NCI-H1092 treated with DMSO at 0.1 percent for 48 hours (cell line): ENCODE measurements at regions not wholly inside any gene's neighbourhood (a gene's known extent, or its start where the extent isn't known, plus 50 kb on each side); places are given as distances from the start of the nearest gene placed in this dataset.

Source experiments
- DNase-seq: peaks from one replicate; lab custom pipeline; 2025; lab: John Stamatoyannopoulos, UW

DNA sequence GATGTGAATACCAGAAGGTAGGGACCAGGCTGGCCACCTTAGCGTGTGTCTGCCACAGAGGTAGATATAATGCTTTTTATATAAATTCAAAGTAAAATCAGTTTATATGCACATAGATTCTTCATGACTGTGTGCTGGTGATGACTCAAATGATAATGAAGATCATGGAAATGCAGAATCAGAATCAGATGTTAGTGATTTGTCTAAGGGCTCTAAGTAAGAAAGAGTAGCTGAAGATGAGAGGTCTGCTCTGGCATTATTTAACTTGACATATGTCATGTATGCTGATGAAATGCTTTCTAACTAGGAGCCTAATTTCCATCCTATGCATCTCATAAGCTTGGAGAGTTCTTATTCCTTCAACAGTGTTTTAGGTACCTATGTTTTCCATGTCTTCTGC, 50.3 kb upstream of the DPH6 start:
- DNase-seq, result no peak

DNA sequence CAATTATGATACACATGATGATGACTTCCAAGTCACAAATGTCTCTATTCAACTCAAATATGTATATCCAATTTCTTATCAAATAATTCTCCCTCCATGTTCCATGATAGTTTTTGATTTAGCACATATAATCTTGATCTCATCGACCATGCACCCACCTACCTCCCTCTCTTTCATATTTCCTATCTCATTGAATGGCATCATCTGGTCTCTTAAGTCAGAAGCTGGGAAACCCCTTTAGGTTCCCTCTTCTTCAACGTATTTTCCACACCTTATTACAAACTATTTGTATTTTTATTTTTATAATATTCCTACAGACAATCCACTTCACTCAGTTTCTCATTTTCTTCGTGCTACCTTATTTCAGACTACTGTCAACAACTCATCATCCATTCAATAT, 56.9 kb upstream of the DPH6 start:
- no peak for DNase-seq

DNA sequence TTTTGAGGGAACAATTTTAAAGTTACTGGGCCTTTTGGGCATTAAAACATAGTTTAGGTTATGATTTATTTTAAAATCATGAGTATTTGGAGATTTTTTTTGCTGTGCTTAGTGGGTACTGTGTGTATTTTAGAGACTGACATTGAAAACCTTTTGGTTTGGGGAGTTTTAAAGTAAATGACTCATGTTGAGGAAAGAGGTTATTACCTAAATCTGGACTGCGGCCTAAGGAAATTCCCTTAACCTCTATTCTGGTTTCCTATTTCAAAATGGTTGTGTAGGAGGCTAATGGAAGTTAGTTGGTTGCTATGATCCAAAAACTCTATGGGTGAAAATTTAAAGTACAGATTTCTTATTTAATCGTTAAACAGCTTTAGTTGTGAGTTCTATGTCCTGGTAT, 57.3 kb upstream of the DPH6 start:
- DNase-seq, result no peak

DNA sequence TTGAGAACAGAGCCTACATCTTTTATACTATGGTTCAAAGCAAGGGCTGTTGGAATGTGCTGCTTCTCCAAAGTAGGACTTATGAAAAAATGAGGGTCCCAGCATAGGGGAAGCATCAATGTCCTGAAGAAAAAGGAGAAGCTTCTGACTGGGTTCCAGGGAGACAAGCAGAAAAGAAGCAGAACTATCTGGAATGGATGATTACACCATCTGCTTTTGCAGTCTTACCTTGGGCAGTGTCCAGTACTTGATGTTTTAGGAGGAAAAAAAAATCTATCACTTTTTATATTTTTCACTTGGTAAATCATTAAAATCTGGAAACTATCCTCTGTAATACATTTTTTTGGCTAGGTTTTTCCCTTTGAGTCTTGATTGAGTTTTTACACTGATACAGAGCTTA, 57.9 kb upstream of the DPH6 start:
- no peak for DNase-seq

DNA sequence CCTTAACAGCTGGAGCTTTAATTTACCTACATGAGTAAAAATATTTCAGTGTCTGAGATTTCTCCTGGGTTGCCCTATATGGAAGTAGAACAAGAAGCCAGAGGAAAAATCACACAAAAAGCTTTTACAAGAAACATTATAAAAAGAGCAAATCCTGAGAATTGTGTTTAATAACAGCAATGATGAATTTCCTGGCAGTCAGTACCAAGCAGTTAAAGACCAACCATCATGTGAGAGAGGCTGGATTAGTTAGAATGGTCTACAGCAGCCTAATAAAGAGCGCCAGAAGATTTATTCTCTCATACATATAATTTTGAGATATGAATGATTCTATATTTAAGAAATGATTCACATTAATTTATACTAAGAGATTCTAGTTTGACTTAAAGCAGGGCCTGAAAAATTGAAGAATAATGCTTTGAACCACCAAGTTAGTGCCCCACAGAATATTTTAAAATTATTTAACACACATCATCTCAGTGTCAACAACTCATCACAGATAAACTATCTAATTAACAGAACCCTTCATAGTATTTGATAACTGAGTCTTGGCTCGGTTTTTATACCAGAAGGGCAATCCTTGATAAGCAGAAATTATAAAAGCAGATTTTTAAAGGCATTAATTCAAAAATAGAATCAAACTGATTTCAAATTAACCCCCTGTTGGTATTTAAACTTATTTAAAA, 59.9 kb upstream of the DPH6 start:
- no peak for DNase-seq

DNA sequence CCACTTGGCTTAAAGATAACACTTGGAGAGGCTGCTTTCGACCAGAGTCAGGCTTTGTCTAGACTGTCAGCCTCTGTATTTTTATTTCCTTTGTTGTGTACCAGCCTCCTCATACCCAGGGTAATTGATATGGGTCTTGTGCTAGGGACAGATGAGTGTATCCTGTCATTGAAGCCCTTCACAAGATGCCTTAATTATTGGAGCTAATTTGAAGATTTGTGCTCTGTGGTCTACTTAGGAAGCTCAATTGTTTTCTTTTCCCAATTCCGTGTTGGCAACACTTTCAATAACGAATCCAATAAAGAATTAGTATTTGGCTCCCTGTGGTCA, 60.5 kb upstream of the DPH6 start:
- DNase-seq, result peak; percentile 11

DNA sequence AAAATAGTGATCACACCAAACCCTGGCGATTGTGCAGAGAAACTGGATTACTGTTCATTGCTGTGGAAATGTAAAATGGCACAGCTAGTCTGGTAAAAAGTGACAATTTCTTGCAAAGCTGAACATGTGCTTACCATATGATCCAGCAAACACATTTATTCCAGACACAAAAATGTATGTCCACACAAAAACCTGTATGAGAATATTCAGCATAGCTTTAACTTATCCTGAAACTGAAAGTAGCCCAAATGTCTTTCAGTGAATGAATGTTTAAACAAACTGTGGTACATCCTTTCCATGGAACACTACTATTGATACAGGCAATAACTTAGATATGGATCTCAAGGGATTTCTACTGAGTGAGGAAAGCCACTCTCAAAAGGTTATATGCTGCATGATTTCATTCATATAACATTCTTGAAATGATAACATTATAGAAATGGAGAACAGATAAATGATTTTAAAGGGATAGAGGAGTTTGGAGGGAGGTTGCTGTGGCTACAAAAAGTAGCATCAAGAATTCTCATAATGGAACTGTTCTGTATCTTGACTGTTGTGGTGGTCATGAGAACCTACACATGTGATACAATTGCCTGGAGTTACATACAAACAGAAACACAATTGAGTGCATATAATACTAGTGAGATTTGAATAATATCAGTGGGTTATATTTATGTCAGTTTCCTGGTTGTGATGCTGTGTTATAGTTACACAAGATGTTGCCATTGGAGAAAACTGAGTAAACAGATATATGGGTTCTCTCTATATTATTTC, 70.7 kb upstream of the DPH6 start:
- DNase-seq, result no peak

DNA sequence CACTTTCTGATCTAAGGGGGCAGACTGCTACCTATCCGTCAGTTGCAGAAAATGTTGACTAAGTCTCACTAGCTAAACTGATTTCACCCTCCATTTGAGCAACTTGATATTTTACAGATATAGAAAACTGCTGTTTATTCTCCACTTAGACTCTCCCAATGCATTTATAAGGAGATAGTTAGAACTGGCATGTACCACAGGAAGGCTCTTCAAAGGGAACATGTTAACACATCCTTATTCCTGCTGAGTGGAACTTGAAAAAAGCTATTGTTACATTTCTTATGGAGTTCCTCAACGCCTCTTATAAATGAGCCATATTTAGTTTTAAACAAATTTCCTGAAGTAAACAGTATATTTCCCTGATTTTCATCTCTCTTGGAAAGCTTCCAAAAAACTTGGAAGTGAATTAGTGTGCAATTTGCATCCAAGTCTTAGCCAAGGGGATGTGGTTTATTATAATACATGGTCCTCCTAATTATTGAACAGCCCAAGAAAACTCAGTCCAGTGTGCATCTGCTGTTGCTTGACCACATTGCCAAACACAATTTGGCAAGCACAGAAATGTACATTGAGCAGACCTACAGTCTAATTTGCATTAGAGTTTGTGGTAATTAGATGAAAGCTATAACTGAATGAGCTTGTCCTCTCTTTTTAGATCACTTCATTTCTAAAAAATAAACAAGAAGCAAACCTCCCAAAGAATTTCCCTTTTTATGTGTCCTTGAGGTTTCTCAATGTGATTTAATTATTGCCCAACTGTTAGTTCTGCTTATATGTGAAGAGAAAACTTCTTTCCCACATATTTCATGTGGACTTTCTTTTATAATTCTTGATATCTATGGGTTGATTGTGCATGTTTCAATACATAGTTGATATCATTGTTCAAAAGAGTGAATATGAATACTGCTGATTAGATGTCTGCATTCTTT, 72.6 kb upstream of the DPH6 start:
- no peak for DNase-seq

DNA sequence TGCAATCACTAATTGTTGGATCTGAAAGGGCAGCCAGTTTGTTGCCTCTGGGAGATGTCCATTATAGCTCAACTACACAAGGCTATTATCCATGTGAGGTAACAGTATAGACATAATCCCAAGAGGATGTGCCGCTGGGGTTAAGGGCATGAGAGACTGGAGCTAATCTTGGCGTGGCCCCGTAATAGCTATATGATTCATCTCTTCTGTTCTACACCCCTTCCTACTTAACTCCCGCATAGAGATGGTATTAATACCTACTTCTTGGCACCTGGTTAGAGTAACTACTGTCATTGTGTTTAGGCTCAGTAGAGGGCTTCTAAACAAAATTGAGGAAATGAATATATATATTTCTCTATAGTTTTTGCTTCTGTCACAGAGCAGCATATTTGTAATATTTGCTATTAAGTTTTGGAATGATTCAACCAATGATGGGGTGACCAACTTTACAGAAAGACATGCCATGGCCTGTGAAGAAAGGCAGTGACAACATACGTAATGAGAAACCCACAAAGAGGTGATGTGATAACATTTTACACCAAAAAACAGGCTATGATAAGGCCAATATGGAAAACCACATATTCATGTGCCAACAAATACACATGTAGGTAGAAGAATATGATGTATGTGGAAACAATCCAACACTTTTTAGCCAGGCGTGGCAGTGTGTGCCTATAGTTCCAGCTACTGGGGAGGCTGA, 76.8 kb upstream of the DPH6 start:
- no peak for DNase-seq

DNA sequence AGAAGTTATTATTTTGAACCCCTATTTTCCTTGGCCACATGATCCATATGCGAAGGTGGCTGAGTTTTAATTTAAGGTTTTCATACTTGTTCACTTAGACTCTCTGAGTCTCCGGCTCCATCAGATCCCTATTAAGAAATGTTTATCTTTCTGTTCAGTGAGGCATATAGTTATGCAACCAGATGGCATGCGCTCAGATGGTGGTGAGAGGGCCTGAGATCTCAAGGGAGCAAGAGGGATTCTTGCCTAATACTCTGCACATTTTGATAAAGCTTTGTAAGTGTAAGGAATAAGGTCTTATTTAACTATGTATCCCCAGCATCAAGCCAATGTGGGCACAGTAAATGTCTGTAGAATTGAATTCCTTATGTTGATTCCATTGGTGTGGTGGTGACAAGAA, 78.9 kb upstream of the DPH6 start:
- no peak for DNase-seq

DNA sequence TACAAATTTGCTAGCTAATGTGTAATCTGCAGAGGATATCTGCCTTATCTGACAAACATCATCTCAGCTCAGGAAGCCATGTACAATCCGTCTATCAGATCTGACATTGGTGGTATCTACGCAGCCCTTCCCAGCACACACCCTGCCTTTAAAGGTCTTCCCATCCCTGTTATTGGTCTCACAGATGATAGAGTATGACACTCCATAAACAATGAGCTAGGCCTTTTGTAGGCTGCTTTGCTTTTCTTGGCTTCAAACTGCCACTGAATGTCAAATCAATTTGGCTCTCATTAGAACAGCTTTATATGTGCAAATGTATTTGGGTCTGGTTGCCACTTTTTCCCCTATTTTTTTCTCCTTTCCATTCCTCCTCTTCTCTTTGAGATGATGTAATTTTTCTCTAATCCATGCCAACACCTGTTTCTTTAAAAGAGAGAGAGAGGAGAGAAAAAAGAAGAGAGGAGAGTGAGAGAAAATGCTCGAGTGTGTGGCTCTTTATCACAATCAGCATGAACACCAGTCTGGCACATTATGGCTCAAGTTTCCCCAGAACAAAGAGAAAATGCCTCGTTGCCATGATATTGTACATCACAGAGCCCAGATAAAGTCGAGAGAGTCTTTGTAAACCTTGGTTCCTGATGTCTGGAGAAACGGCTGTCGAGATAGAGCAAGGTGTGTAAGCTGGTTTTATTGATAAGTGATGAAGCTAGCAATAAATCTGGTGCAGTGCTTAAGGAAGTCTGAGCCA, 80.8 kb upstream of the DPH6 start:
- DNase-seq, result peak; percentile 63

DNA sequence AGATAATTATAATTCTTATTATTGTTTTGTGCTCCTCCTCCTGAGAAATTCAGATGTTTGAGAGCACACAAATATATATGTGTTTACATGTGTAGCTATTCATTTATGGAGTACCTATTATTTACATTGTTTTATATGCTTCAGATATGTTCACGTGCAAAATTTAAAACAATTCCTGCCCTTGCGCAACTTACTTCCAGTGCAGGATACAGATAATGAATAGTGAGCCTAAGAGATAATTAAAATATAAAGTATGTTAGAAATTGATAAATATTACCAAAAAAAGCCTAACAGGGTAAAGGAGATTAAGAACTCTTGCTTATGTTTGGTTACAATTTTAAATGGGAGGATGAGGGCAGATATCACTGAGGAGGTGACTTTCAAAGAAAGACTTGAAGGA, 81.7 kb upstream of the DPH6 start:
- no peak for DNase-seq

DNA sequence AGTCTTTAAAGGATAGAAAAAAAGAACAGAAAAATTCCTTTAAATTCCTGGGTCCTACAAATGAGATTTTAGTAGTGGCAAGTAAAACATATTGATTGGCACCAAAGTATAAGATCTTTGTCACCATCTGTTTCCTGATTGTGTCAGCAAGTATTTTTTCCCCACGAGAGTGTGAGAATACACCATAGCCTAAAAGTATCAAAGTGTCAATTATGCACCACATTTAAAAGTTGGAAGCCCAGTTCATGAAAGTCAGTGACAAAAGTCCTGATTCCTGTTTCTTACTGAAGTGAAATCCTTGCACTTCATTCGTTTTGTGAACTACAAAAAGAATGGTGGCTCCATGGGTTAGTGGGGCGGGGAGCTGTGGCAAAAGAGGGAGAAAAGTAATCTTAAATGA, 83.8 kb upstream of the DPH6 start:
- no peak for DNase-seq

DNA sequence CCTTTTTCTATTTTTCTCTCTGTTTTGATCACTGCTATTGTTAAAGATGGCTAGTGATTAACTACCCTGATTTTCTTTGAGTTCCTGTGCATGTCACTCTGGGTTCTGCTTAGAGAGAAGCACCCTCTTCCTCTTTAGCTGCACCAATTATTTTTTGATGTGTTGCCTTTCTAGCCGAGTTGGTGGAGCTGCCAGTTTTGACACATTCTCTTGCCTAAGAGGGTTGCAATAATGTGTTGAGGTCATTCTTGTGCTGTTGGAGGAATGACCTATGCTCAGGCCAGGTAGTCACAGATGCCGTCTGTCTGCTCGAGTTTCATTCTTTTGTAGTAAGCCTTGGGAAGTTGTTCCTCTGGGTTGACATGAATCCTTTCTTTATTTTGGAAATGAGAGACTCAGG, 84.6 kb upstream of the DPH6 start:
- no peak for DNase-seq

DNA sequence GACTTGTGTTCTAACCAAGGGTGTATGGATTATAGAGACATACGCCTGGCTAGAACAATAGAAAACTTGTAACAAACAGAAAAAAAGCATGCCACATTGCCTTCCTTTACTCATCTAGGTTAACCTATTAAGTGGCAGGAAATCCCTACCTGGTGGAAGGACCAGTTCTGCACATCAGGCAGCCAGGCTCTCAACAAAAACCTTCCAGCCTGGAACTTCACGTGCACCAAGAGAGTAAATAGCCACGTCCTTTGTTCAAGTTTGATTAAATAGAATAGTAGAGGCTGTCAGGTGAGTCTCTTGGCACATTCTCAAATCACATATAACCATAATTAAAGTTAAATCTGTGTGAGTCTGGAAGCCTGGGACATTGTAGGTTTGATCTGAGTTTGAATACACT, 85.0 kb upstream of the DPH6 start:
- no peak for DNase-seq

DNA sequence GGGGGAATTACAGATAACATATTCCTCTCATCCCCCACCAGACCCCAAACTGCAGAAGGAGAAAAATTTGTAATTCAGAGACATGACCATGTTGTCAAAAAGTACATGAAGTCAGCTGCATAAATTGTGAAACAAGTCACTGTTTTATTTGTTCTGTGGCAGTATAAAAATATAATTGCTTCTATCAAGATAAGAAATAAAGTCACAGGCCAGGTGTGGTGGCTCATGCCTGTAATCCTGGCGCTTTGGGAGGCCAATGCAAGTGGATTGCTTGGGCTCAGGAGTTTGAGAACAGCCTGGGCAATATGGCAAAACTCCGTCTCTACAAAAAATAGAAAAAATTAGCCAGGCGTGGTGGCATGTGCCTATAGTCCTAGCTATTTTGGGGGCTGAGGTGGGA, 87.7 kb upstream of the DPH6 start:
- DNase-seq, result no peak

DNA sequence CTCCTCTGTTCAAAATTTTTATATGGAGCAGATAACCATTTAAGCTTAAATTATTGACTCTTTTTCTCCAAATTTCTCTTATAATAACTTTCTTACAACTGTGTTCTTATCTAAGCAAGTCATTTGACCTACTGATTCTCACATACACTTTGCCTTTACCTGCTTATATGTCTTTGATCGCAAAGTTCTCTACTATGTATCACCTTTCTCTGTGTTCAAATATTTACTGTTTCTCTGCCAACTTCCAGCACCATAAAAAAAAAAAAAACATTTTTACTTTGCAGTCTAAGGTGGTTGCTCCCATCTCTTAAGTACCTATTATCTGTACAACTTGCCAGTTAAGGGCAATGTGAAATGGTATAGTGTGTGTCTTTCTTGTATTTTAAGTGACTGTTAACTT, 100.8 kb upstream of the DPH6 start:
- DNase-seq, result no peak

DNA sequence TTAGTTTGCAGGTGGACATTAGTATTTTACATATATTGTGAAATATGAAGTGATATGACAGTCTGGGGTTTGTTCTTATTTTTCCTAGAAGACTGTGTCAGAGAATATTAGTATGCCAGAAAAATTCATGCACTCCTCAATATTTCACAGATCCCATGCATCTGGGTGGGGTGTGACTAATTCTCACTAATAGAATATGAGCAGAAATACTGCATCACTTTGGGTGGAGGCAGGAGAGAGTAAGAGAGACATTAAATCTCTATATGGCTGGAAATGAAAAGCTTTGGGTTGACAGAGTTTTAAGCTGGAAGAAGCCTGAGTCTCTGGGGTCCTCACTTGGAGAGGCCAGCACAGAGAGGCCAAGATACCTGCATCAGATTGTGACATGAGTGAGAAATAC, 101.3 kb upstream of the DPH6 start:
- DNase-seq, result no peak

DNA sequence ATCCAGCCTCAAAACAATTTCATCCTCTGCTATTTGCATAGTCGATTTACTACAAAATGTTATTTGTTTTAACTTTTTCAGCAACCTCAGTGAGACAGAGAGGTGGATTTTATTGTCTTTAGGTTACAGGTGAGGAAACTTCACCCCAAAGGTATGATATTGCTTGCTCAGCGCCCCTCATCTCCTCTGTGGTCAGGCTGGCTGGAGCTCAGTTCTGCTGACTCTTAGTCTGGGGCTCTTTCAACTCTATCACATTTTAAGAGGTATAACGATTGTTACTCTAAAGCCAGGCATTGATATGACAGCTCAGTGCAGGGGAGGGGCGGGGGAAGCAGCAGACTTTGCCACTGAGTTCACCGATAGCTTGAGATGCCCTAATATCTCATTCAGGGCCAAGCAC, 103.0 kb upstream of the DPH6 start:
- no peak for DNase-seq

DNA sequence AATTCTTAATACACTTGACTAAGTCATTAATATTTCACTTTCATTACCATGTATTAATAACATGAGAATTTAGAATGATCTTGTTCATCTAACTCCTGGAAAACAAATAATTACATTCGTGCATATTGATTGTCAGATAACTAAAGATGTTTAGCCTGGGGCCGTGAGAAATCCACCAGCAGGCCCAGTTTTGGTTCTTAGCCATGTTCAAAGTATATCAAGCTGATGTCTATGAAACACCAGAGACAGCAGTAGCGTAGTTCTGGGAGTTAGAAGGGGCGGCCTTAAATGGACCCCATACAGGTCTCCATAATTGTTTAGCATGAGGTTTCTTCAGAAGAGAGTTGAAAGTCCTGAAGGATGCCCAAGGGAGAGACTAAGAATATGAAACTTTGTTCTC, 103.6 kb upstream of the DPH6 start:
- DNase-seq, result no peak

DNA sequence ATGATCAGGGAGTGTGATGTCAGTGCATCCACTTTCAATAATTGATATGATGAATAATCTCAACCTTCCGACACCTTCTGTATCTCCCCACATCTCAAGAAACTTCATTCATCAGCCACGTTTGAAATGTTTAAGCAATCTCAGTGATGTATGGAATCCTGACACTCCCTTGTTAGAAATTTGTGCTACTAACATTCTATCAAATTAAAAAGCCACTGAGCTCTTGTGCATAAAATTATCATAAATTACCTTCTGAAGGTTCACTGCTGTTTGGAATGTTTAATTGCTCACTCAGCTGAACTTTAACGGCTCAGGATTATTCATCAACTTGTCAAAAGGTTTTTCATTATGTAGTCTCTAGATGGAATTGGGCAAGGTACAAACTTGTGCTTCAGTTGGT, 108.4 kb upstream of the DPH6 start:
- DNase-seq, result no peak
